Bronchial epithelial cell (primary cell): ENCODE measurements at regions not wholly inside any gene's neighbourhood (a gene's known extent, or its start where the extent isn't known, plus 50 kb on each side); places are given as distances from the start of the nearest gene placed in this dataset.
"Not testable (repeated sequence)": the region's sequence is repeated elsewhere in the genome, so short reads cannot be mapped to it uniquely, and the experiment has no call there.

ENCODE experiments used
- DNase-seq: peaks from one replicate; pipeline ENCODE4 v3.0.0-alpha.2; 2010; ENCODE audit warnings: low read depth
- FAIRE-seq: peaks from 2 replicates; lab custom pipeline; 2011; peaks lifted over from hg19 to GRCh38; lab: Jason Lieb, UNC
- H3K27me3 ChIP-seq: 2 replicates; pipeline ENCODE4 v1.5.1; 2011; ENCODE audit warnings: low read length; ENCODE audit not compliant: control insufficient read depth, insufficient read depth
- H3K36me3 ChIP-seq: 2 replicates; pipeline ENCODE4 v1.5.1; 2011; ENCODE audit warnings: low read length; ENCODE audit not compliant: control insufficient read depth, insufficient read depth
- H3K4me3 ChIP-seq: 2 replicates; pipeline ENCODE4 v1.5.1; 2011; ENCODE audit warnings: mild to moderate bottlenecking, low read depth, low read length, control low read depth
- CTCF ChIP-seq: IDR thresholded peaks from 2 replicates; pipeline ENCODE4 v1.5.1; 2011; ENCODE audit warnings: mild to moderate bottlenecking, moderate library complexity, low read length, control low read depth, inconsistent platforms; ENCODE audit not compliant: insufficient read depth, severe bottlenecking

- FAIRE-seq, result no peak
- no peak for DNase-seq
- no peak for TF ChIP-seq CTCF
- Histone ChIP-seq H3K27me3 (no peaks in the 10 kb centered on the region), H3K36me3 (no peaks in the 10 kb centered on the region), H3K4me3 (no peak overlapping the region)
Observed at GRCh38 chr5:8727396-8727795, 818.5 kb downstream of the SEMA5A start.

- no peak for TF ChIP-seq CTCF
- Histone ChIP-seq H3K4me3 (no peak overlapping the region), H3K27me3 (no peaks in the 10 kb centered on the region), H3K36me3 (no peaks in the 10 kb centered on the region)
- no peak for FAIRE-seq
- no peak for DNase-seq
Observed at GRCh38 chr5:8729437-8729836, 816.4 kb downstream of the SEMA5A start.

GRCh38 chr5:8730194-8730593 lies 815.7 kb downstream of the SEMA5A start:
- Histone ChIP-seq H3K4me3 (no peak overlapping the region), H3K27me3 (no peaks in the 10 kb centered on the region), H3K36me3 (no peaks in the 10 kb centered on the region)
- FAIRE-seq (no peak), DNase-seq (no peak)
- TF ChIP-seq CTCF, result no peak

- DNase-seq, H3K27me3 ChIP-seq, FAIRE-seq, H3K36me3 ChIP-seq, H3K4me3 ChIP-seq: not testable (repeated sequence)
Observed at GRCh38 chr5:8731110-8731509, 814.8 kb downstream of the SEMA5A start.

- TF ChIP-seq CTCF, result no peak
- H3K27me3 ChIP-seq, result no peaks in the 10 kb centered on the region
- no peaks in the 10 kb centered on the region for H3K36me3 ChIP-seq
- H3K4me3 ChIP-seq, result no peak overlapping the region
- FAIRE-seq (no peak), DNase-seq (no peak)
Observed at GRCh38 chr5:8740595-8740994, 805.3 kb downstream of the SEMA5A start.

GRCh38 chr5:8749556-8749955 lies 796.3 kb downstream of the SEMA5A start:
- DNase-seq, result no peak
- Histone ChIP-seq H3K4me3 (no peak overlapping the region), H3K36me3 (no peaks in the 10 kb centered on the region), H3K27me3 (no peaks in the 10 kb centered on the region)
- no peak for TF ChIP-seq CTCF
- FAIRE-seq, result no peak
